ENCODE measurements at regions not wholly inside any gene's neighbourhood (a gene's known extent, or its start where the extent isn't known, plus 50 kb on each side); places are given as distances from the start of the nearest gene placed in this dataset.

- CTCF ChIA-PET = no interaction called here
- no peak overlapping the region for H3K4me3 ChIP-seq
- H3K4me2 ChIP-seq (ENCODE audit: control insufficient read depth, insufficient read depth) = no peak overlapping the region
- no peaks in the 10 kb centered on the region for H3K27me3 ChIP-seq (replicated peaks in 1 of 2; ENCODE audit: control insufficient read depth in 2 of 2, insufficient read depth in 2 of 2, low read length in 1 of 2)
- SMC1A ChIA-PET (ENCODE audit: uncharacterized antibody, unreplicated experiment) = no interaction called here
- no peaks in the 10 kb centered on the region for H4K20me1 ChIP-seq (ENCODE audit: control insufficient read depth, insufficient read depth)
- no peak overlapping the region for H3K9ac ChIP-seq (ENCODE audit: control insufficient read depth, insufficient read depth, low read length)
- ATAC-seq (no peak), FAIRE-seq (no peak), DNase-seq (ENCODE audit: low read depth, low spot score) (no peak)
- H3K9me3 ChIP-seq (replicated peaks; ENCODE audit: control insufficient read depth, insufficient read depth, low read length) = no peaks in the 10 kb centered on the region; the same call in 2 of the 3 replicates
- no peak overlapping the region for H2AFZ ChIP-seq (ENCODE audit: control insufficient read depth, low read depth, low read length)
- H3K79me2 ChIP-seq (ENCODE audit: control insufficient read depth, insufficient read depth, low read length) = no peaks in the 10 kb centered on the region
- intact Hi-C loops (cut with micrococcal nuclease; ENCODE audit: unreplicated experiment) = no loop called here
- RAD21 ChIA-PET (ENCODE audit: unreplicated experiment) = no interaction called here
- in situ Hi-C loops (cut with MboI) = no loop called here
- no TSS peak for BruUV-seq (replicated peaks)
- H3K27ac ChIP-seq (ENCODE audit: control insufficient read depth, insufficient read depth) = no peak overlapping the region
- no peak for TF ChIP-seq BHLHE40 (IDR thresholded peaks at IDR 0.05; ENCODE audit: borderline replicate concordance in 1 of 2, low read depth in 2 of 2, low read length in 1 of 2)
- TF ChIP-seq RCOR1 (conservative IDR thresholded peaks at IDR 0.05; ENCODE audit: low read depth, low read length) = no peak
- TF ChIP-seq CHD2 (IDR thresholded peaks at IDR 0.05; ENCODE audit: borderline replicate concordance, low read depth, low read length) = no peak
- TF ChIP-seq SKIL (IDR thresholded peaks at IDR 0.05; ENCODE audit: low read depth, poor library complexity, severe bottlenecking) = no peak
- no peak for TF ChIP-seq BRCA1 (IDR thresholded peaks at IDR 0.05; ENCODE audit: low read depth, low read length)
- TF ChIP-seq POLR2A (IDR thresholded peaks at IDR 0.05; ENCODE audit: low read depth, low read length) = no peak
- no peak for TF ChIP-seq E4F1 (IDR thresholded peaks at IDR 0.05; ENCODE audit: borderline replicate concordance, partially characterized antibody)
- no peaks in the 10 kb centered on the region for H3K36me3 ChIP-seq (ENCODE audit: control insufficient read depth in 2 of 2, insufficient read depth in 2 of 2, low read length in 1 of 2)
- POLR2A ChIA-PET = no interaction called here
- no peaks in the 10 kb centered on the region for H3K4me1 ChIP-seq (ENCODE audit: control insufficient read depth, insufficient read depth, low read length)
These were observed 883.3 kb downstream of the CDH11 start for GRCh38 chr16:64238571-64238970.
